Activated CD8-positive, alpha-beta memory T cell treated with anti-CD3 and anti-CD28 coated beads for 48 hours (primary cell): ENCODE measurements at regions not wholly inside any gene's neighbourhood (a gene's known extent, or its start where the extent isn't known, plus 50 kb on each side); places are given as distances from the start of the nearest gene placed in this dataset.

Experiments
- DNase-seq, 3 experiments: peaks; one replicate each; pipeline ENCODE4 v3.0.0-alpha.2; 2020; ENCODE audit warnings: low read depth in 2 of 3, low spot score in 2 of 3

DNA sequence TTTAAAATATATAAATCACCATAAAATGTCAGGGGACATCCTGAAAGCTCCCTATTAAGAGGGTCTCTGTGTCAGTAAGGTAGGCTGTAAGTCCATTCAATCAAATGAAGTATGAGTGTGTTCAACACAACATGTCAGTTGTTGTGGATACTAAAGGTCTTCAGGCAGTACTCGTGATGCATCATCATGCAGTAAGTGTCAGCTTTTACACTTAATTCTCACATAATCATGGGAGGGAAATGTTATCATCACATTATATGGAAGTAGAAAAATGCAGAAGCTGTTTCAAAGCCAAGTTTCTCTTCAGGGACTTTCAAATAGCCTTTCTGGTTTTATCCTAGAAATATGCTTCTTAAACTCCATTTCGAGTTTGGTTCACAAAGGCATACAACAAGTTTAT lies 477.1 kb upstream of the ID2 start:
- DNase-seq: no peak

- DNase-seq: no peak
Measured at GRCh38 chr2:8209494-8209893, 472.4 kb upstream of the ID2 start.

DNA sequence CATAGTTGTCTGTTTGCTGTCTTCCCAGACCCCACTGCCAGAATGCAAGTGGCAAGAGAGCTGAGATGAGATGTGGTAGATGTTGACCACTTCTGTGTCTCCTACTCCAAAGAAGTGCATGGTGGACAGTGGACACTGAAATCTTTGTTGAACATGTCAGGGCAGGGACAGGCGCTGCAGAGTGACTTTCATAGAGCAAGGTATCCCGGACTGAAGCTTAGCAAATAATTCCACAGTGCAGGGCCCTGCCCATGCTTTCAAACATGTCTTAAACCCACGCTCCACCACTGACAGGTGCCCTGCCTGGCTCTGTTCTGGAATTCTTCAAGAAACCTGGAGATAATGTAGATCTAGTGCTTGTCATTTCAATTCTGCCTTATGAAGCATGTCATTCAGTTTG lies 470.5 kb upstream of the ID2 start:
- no peak for DNase-seq

DNA sequence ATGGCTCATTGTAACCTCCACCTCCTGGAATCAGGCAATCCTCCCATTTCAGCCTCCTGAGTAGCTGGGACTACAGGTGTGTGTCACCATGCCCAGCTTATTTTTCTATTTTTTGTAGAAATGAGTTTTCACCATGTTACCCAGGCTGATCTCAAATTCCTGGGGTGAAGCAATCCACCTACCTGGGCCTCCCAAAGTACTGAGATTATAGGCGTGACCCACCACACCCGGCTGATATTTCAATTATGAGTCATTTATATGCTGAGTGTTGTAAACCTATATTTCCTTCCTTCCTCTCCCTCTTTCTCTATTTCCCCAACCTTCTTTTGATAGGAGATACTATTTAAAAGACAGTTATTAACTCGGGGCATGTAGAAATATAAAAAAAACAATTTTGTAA lies 469.6 kb upstream of the ID2 start:
- DNase-seq: no peak

DNA sequence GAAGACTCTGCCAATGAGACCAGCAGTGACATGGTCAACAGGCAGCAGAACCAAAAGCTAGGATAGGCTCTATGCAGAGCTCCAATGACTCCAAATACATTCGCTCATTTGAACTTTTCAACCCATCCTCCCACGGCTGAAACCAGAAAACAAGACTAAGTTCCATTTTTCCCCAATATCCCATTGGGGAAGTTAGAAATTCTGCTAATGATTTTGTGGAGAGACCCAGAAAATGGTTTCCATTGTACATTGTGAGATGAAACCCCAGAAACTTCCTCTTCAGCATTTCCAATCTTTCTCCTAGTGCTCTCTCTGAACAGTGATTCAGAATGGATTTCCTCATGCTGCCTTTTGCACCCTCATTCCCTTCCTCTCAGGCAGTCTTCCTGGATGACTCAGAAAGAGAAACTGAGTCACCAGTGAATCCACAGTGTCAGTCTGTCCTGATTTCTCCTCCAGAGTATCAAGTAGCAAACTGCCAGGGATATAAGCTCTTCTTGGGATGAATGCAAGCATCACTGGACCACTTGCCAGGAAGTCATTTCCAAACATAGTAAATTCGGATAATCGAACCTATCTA lies 467.7 kb upstream of the ID2 start:
- no peak for DNase-seq

DNA sequence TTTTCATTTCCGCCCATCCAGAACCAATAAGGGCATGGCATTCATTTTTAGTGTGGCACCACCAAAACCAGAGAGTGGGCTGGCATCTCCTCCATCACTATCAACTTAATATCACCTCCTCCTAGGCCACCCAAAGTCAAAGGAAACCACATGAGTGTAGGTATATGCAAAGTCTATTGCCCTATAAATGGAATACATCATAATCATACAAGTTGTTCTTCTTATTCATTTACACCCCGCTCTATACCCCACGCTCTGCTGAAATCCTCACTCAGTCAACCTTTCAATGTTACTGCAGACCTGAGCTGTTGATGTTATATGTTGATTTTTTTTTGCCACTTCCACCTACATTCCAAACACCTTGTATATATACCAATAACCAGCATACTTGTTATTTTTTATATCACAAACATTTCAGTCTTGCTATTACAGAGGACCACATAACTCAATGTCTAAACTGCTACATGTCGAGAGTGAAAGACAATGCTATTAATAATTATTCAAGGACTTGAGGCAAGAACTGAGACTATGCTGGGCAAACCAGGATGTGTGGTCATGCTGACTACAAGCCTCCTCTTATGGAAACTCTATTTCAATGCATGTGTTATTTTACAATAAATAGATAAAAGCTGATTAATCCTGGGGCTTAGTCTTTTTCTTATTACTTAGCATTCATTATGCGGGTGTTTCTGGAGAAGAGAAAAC lies 466.5 kb upstream of the ID2 start:
- DNase-seq: no peak

GRCh38 chr2:8215982-8216381 lies 465.9 kb upstream of the ID2 start:
- DNase-seq: no peak

DNA sequence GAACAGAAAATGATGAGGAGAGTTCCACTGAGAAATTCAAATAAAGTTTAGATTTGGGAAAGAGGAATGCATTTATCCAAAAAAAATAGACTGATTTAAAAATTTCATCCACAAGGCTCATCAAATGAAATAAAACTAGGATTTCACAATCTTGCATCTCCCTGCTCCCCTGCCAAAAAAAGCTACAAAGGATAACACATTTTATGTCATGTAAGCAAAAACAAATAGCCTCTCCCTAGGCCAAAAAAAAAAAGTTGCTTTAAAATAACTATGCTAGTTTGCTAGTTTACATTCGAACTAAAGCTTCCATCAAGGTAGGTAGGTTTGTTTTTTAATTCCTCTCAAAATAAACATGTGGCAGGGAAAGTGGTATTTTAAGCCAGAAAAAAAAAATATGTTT lies 465.5 kb upstream of the ID2 start:
- DNase-seq: no peak

DNA sequence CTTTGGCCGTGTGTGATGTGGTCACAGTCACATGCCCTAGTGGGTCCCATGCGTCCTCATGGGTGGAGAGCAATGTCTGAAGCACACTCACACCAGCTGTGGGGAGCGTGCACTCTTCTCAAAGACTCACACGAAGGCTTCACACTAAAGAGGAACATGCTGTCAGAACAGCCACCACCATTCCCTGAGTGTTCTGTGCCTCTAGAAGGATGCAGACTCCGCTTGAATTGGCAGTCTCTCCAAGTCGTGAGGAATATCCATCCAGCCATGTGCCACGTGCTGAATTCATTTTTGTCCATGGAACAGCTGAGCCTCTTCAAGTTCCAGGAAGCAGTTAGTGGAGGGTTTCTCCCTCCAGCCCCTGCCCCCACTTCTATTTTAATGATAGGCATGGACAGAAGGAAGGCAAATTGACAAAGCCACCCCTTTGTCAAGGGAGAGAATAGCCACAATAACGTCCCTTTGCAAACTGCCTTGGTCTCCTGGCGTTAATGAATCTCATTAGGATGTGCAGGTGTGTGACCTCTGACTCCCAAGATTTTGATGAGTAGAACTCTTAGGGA lies 464.3 kb upstream of the ID2 start:
- no peak for DNase-seq

GRCh38 chr2:8219096-8219495 lies 462.8 kb upstream of the ID2 start:
- DNase-seq: no peak

- DNase-seq: no peak
Measured at GRCh38 chr2:8219631-8220355, 462.1 kb upstream of the ID2 start.

- DNase-seq: no peak
Measured at GRCh38 chr2:8222979-8223694, 458.7 kb upstream of the ID2 start.

GRCh38 chr2:8223695-8224346 lies 458.0 kb upstream of the ID2 start:
- no peak for DNase-seq

GRCh38 chr2:8224347-8225190 lies 457.3 kb upstream of the ID2 start:
- DNase-seq: no peak

DNA sequence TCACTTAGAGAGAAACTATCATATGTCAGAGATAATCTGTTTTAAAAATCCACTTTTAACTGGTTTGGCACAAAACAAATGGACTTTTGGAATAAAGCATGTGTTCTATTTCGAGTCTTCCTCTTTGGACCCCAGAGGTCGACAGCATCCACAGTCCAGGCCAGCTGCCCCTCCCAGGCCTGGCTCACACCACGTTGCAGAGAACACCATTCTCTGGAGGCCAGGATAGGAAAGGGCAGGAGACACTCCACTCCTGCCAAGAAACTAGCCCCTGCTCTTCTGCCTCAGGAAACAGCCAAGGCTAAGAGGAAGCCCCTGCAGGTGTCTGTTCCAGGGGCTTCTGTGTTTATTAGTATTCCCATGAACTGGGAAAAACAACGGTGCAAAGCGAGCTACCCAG lies 456.6 kb upstream of the ID2 start:
- DNase-seq: no peak

- no peak for DNase-seq
Measured at GRCh38 chr2:8225798-8226197, 456.1 kb upstream of the ID2 start.

- DNase-seq: peak in 1 of 3 experiments; percentile 11
Measured at GRCh38 chr2:8229546-8229986, 452.3 kb upstream of the ID2 start.

DNA sequence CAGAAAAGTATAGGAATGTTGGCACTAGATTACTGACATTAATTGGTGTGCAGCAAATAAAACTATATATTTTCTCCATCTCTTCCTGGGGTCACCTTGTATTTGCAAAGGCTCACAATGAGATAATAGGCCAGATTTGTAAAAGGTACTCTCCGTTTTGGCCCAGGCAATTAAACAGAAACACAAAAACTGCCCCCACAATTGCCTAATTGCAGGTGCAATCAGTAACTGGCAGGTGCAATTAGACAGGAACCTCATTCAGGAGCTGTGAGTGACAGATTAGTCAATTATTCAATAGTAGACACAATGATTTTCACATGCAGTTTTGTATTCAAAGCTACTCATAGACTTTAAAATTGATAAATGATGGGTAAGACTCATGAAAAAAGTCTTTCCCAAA lies 451.4 kb upstream of the ID2 start:
- no peak for DNase-seq

- no peak for DNase-seq
Measured at GRCh38 chr2:8231902-8232301, 450.0 kb upstream of the ID2 start.

DNA sequence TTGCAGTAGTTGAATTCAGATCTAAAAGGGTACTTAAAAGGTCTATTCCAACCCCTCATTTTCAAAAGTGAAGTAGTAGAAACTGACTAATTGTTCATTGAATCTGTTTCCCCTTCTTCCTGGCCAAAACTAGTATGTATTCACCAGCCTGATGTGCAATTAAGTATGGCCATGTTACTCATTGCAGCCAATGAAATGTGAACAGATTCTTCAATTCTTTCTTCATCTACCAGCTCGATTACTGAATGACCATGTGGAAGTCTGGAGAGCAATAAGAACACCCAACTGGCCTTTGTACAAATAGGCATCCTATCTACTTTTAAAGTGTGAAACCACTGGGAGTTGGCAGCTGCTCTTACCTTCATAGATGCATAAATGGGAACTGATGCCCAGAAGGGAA lies 449.0 kb upstream of the ID2 start:
- no peak for DNase-seq
